Trophoblast cell (in vitro differentiated cells and primary cell): ENCODE measurements at regions not wholly inside any gene's neighbourhood (a gene's known extent, or its start where the extent isn't known, plus 50 kb on each side); places are given as distances from the start of the nearest gene placed in this dataset.

Source experiments
- DNase-seq, 2 donors: peaks; one replicate each; pipeline ENCODE4 v3.0.0-alpha.2; 2016
- H2AFZ ChIP-seq: 2 replicates; pipeline ENCODE4 v1.6.1; 2013; ENCODE audit warnings: low read length, moderate library complexity, mild to moderate bottlenecking; ENCODE audit not compliant: insufficient read depth, poor library complexity
- H2AK5ac ChIP-seq: 2 replicates; pipeline ENCODE4 v1.6.1; 2013; ENCODE audit warnings: mild to moderate bottlenecking, low read length
- H2BK120ac ChIP-seq: 2 replicates; pipeline ENCODE4 v1.6.1; 2013; ENCODE audit warnings: low read length, mild to moderate bottlenecking, moderate library complexity; ENCODE audit not compliant: insufficient read depth, poor library complexity
- H2BK12ac ChIP-seq: 2 replicates; pipeline ENCODE4 v1.6.1; 2013; ENCODE audit warnings: mild to moderate bottlenecking, low read length, moderate library complexity
- H2BK5ac ChIP-seq: 2 replicates; pipeline ENCODE4 v1.6.1; 2013; ENCODE audit warnings: low read length, low read depth, moderate library complexity, mild to moderate bottlenecking; ENCODE audit not compliant: poor library complexity
- H3K14ac ChIP-seq: 2 replicates; pipeline ENCODE4 v1.6.1; 2013; ENCODE audit warnings: mild to moderate bottlenecking, low read length
- H3K18ac ChIP-seq: 2 replicates; pipeline ENCODE4 v1.6.1; 2013; ENCODE audit warnings: mild to moderate bottlenecking, low read length
- H3K23ac ChIP-seq: 2 replicates; pipeline ENCODE4 v1.6.1; 2013; ENCODE audit warnings: low read length
- H3K27ac ChIP-seq: 2 replicates; pipeline ENCODE4 v1.5.1; 2013; ENCODE audit warnings: low read depth, mild to moderate bottlenecking, inconsistent platforms, low read length, moderate library complexity
- H3K27me3 ChIP-seq: 2 replicates; pipeline ENCODE4 v1.6.1; 2013; ENCODE audit warnings: inconsistent platforms, mild to moderate bottlenecking, low read length, moderate library complexity; ENCODE audit not compliant: insufficient read depth
- H3K36me3 ChIP-seq, 2 experiments: 1 replicate in 1 of 2; 2 replicates in 1 of 2; pipeline ENCODE4 v1.6.1; 2013; ENCODE audit warnings: low read length in 2 of 2, mild to moderate bottlenecking in 2 of 2, moderate library complexity in 1 of 2; ENCODE audit not compliant: insufficient read depth in 2 of 2, control insufficient read depth in 1 of 2
- H3K4ac ChIP-seq: 2 replicates; pipeline ENCODE4 v1.6.1; 2013; ENCODE audit warnings: low read depth, mild to moderate bottlenecking, low read length, moderate library complexity
- H3K4me1 ChIP-seq, 2 experiments: 1 replicate in 1 of 2; 2 replicates in 1 of 2; pipeline ENCODE4 v1.6.1; 2013; ENCODE audit warnings: low read length in 2 of 2, mild to moderate bottlenecking in 2 of 2, moderate library complexity in 1 of 2; ENCODE audit not compliant: insufficient read depth in 2 of 2, control insufficient read depth in 1 of 2
- H3K4me2 ChIP-seq: 2 replicates; pipeline ENCODE4 v1.6.1; 2013; ENCODE audit warnings: inconsistent platforms, mild to moderate bottlenecking, low read length, moderate library complexity
- H3K4me3 ChIP-seq: 2 replicates; pipeline ENCODE4 v1.5.1; 2013; ENCODE audit warnings: mild to moderate bottlenecking, low read depth, low read length, inconsistent platforms
- H3K79me1 ChIP-seq: one replicate; pipeline ENCODE4 v1.6.1; 2013; ENCODE audit warnings: low read length
- H3K79me2 ChIP-seq: 2 replicates; pipeline ENCODE4 v1.6.1; 2013; ENCODE audit warnings: low read length, mild to moderate bottlenecking; ENCODE audit not compliant: control insufficient read depth, insufficient read depth, poor library complexity
- H3K9ac ChIP-seq: 2 replicates; pipeline ENCODE4 v1.6.1; 2013; ENCODE audit warnings: mild to moderate bottlenecking, low read length
- H3K9me3 ChIP-seq: 2 replicates; pipeline ENCODE4 v1.6.1; 2013; ENCODE audit warnings: low read depth, mild to moderate bottlenecking, control low read depth, inconsistent platforms, low read length; ENCODE audit not compliant: insufficient read depth
- H4K12ac ChIP-seq: 2 replicates; pipeline ENCODE4 v1.6.1; 2013; ENCODE audit warnings: low read depth, mild to moderate bottlenecking, low read length, moderate library complexity
- H4K8ac ChIP-seq: 2 replicates; pipeline ENCODE4 v1.6.1; 2013; ENCODE audit warnings: low read depth, mild to moderate bottlenecking, low read length, moderate library complexity
- H4K91ac ChIP-seq: one replicate; pipeline ENCODE4 v1.6.1; 2013; ENCODE audit warnings: low read depth, mild to moderate bottlenecking, low read length, moderate library complexity
- WGBS: extraction: QIAGEN DNeasy Blood & Tissue Kit; methylation state at CpG from one replicate; pipeline ENCODE4 v1.1.7; 2013; ENCODE audit warnings: missing lambda C conversion rate; ENCODE audit not compliant: insufficient read length, insufficient coverage; ENCODE audit errors: extremely low coverage; 5-methylcytosine and 5-hydroxymethylcytosine counted together

DNA sequence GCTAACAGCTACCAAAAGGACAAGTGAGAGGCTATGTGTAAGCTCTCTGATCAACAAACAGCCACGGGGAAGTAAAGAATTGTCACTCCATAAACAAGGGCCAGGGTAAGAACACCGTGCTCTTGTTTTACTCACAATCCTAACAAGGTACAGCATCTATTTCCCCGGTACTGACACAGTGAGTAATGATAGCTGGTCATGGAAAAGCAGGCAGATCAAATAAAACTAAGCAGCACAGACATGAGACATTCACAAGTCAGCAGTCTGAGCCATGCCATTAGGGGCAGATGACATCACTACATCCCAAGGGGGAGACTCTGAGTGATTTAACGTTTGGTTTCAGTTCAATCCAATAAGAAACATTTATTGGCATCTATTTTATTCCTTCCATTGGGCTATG lies 54.4 kb downstream of the ARL6IP4 start:
- no peak overlapping the region for H3K27ac ChIP-seq
- H2BK5ac ChIP-seq, result no peak overlapping the region
- H3K9me3 ChIP-seq, result peaks cover 4% of the 10 kb centered on the region
- H3K23ac ChIP-seq, result no peak overlapping the region
- no peaks in the 10 kb centered on the region for H3K79me2 ChIP-seq
- no peaks in the 10 kb centered on the region for H3K79me1 ChIP-seq
- no peak overlapping the region for H4K8ac ChIP-seq
- no peak overlapping the region for H2AK5ac ChIP-seq
- H4K12ac ChIP-seq, result no peak overlapping the region
- no peak overlapping the region for H3K4ac ChIP-seq
- H4K91ac ChIP-seq, result no peak overlapping the region
- H3K18ac ChIP-seq, result no peak overlapping the region
- no peak overlapping the region for H3K9ac ChIP-seq
- no CpG with 5 or more reads among the region's 4 CpGs for WGBS
- H3K4me1 ChIP-seq, result peaks cover 0 to 4% of the 10 kb centered on the region in 2 experiments
- no peak overlapping the region for H3K4me3 ChIP-seq
- H2BK12ac ChIP-seq, result no peak overlapping the region
- no peak overlapping the region for H3K14ac ChIP-seq
- H3K36me3 ChIP-seq, result peaks cover 0 to 4% of the 10 kb centered on the region in 2 experiments
- DNase-seq, result no peak
- H3K4me2 ChIP-seq, result no peak overlapping the region
- no peak overlapping the region for H2AFZ ChIP-seq
- H3K27me3 ChIP-seq, result no peaks in the 10 kb centered on the region
- no peak overlapping the region for H2BK120ac ChIP-seq

- peaks cover 0 to 4% of the 10 kb centered on the region in 2 experiments for H3K36me3 ChIP-seq
Observed at GRCh38 chr12:123034022-123034541, 53.6 kb downstream of the ARL6IP4 start.

GRCh38 chr12:123033392-123034021 lies 53.0 kb downstream of the ARL6IP4 start:
- Histone ChIP-seq H3K23ac (no peak overlapping the region), H3K9ac (no peak overlapping the region), H3K9me3 (peaks cover 4% of the 10 kb centered on the region), H2BK12ac (no peak overlapping the region), H3K4me2 (no peak overlapping the region), H4K12ac (no peak overlapping the region), H3K27me3 (no peaks in the 10 kb centered on the region), H3K4me1 (peaks cover 0 to 4% of the 10 kb centered on the region in 2 experiments), H2BK5ac (no peak overlapping the region), H3K79me1 (no peaks in the 10 kb centered on the region), H3K27ac (no peak overlapping the region), H4K91ac (no peak overlapping the region), H2AFZ (no peak overlapping the region), H3K4ac (no peak overlapping the region), H3K4me3 (no peak overlapping the region), H4K8ac (no peak overlapping the region), H3K79me2 (no peaks in the 10 kb centered on the region), H2BK120ac (no peak overlapping the region), H3K36me3 (peaks cover 0 to 4% of the 10 kb centered on the region in 2 experiments), H3K18ac (no peak overlapping the region), H2AK5ac (no peak overlapping the region), H3K14ac (no peak overlapping the region)
- DNase-seq, result no peak
- no CpG with 5 or more reads among the region's 3 CpGs for WGBS

More at GRCh38 chr12:123034022-123034541, 53.6 kb downstream of the ARL6IP4 start:
- H2AFZ ChIP-seq, result no peak overlapping the region
- no peak overlapping the region for H2AK5ac ChIP-seq
- H4K8ac ChIP-seq, result no peak overlapping the region
- H3K4me3 ChIP-seq, result peak overlapping the region; percentile 28
- no peak overlapping the region for H3K9ac ChIP-seq
- no peak overlapping the region for H3K18ac ChIP-seq
- no peak overlapping the region for H3K4ac ChIP-seq
- no peaks in the 10 kb centered on the region for H3K27me3 ChIP-seq
- H3K23ac ChIP-seq, result no peak overlapping the region
- no peak for DNase-seq
- no peak overlapping the region for H2BK120ac ChIP-seq
- H4K12ac ChIP-seq, result no peak overlapping the region
- H4K91ac ChIP-seq, result no peak overlapping the region
- H3K4me2 ChIP-seq, result no peak overlapping the region
- H3K9me3 ChIP-seq, result peaks cover 4% of the 10 kb centered on the region
- no peaks in the 10 kb centered on the region for H3K79me2 ChIP-seq
- no CpG with 5 or more reads among the region's 21 CpGs for WGBS
- H3K4me1 ChIP-seq, result peaks cover 0 to 4% of the 10 kb centered on the region in 2 experiments
- no peak overlapping the region for H3K14ac ChIP-seq
- H3K79me1 ChIP-seq, result no peaks in the 10 kb centered on the region
- no peak overlapping the region for H2BK5ac ChIP-seq
- H3K27ac ChIP-seq, result no peak overlapping the region
- no peak overlapping the region for H2BK12ac ChIP-seq

DNA sequence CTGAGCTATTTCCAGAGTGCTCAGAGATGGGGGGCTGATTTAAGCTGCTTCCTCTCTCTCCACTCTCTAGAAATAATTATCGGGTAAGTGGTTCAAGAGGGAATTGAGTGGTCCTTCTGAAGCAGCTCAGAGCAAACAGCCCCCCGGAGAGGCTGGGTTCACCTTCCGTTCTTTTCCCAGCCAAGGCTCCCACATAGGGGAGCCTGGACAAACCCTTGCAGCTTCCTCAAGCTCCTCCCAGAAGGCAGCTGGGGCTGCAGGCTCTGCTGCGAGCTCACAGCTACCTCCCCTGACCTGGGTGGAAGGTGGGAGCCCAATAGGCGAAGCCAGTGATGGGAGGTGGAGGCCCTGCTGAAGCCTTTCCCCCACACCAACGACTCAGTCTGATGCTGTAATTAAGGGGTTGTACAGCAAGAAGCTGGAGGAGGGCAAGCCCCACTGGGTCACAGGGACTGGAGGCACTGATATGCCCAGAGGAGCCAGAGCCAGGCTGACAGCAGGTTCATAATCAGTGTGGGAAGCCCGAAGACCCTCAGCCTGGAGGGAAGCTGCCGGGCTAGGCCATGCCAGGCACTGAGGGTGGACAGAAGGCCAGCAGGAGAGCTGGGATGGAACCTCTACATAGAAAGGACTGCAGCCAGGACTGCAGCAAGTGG lies 52.4 kb downstream of the ARL6IP4 start:
- no peak overlapping the region for H3K9ac ChIP-seq
- no peaks in the 10 kb centered on the region for H3K27me3 ChIP-seq
- H3K4me3 ChIP-seq, result no peak overlapping the region
- H3K23ac ChIP-seq, result no peak overlapping the region
- H2AK5ac ChIP-seq, result no peak overlapping the region
- no peaks in the 10 kb centered on the region for H3K79me1 ChIP-seq
- H2BK120ac ChIP-seq, result no peak overlapping the region
- H3K9me3 ChIP-seq, result peaks cover 4% of the 10 kb centered on the region
- no peak overlapping the region for H2BK12ac ChIP-seq
- H4K12ac ChIP-seq, result no peak overlapping the region
- DNase-seq, result no peak
- no peak overlapping the region for H3K14ac ChIP-seq
- no peak overlapping the region for H4K8ac ChIP-seq
- H3K27ac ChIP-seq, result no peak overlapping the region
- no CpG with 5 or more reads among the region's 8 CpGs for WGBS
- H3K79me2 ChIP-seq, result no peaks in the 10 kb centered on the region
- no peak overlapping the region for H2AFZ ChIP-seq
- H3K36me3 ChIP-seq, result peaks cover 0 to 4% of the 10 kb centered on the region in 2 experiments
- no peak overlapping the region for H3K18ac ChIP-seq
- H3K4me2 ChIP-seq, result no peak overlapping the region
- peaks cover 0 to 4% of the 10 kb centered on the region in 2 experiments for H3K4me1 ChIP-seq
- no peak overlapping the region for H2BK5ac ChIP-seq
- H3K4ac ChIP-seq, result no peak overlapping the region
- H4K91ac ChIP-seq, result no peak overlapping the region
